ENCODE measurements at regions not wholly inside any gene's neighbourhood (a gene's known extent, or its start where the extent isn't known, plus 50 kb on each side); places are given as distances from the start of the nearest gene placed in this dataset.

- H4K20me1 ChIP-seq (ENCODE audit: control insufficient read depth, extremely low read depth, insufficient read depth, low read length), result no peaks in the 10 kb centered on the region
- no peak overlapping the region for H2AFZ ChIP-seq (ENCODE audit: low read length)
Measured at GRCh38 chr11:104279587-104279986, 115.6 kb upstream of the PDGFD start.

DNA sequence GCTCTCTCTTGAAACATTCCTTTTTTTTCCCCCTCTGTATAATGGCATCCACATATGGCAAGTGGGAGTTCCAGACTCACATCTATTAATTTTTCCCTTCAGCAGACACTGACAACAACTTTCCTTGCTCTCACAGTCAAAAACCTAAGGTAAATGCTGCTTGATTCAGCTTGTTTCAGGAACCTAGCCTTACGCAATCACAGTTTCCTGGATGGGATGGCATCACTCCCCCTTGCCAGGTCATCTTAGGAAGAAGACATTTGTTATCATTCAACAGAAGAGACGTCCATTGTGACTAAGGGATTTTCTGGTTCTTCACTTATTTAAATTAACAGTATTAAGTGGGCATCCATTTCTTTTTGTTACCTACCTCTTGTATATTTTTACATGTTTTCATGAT is 112.0 kb upstream of the PDGFD start:
- DNase-seq (ENCODE audit: low read depth in 2 of 2), result no peak
- Histone ChIP-seq H3K4me1 (ENCODE audit: control insufficient read depth, extremely low read depth, insufficient read depth, low read length) (no peaks in the 10 kb centered on the region), H3K4me3 (replicated peaks in 1 of 4; ENCODE audit: control extremely low read depth in 1 of 4, insufficient read depth in 1 of 4, low read depth in 3 of 4, low read length in 4 of 4) (no peak overlapping the region), H2AFZ (ENCODE audit: low read length) (no peak overlapping the region), H3K27me3 (ENCODE audit: control insufficient read depth, insufficient read depth, low read length) (no peaks in the 10 kb centered on the region), H3K27ac (ENCODE audit: insufficient read depth, low read length) (no peak overlapping the region), H3K36me3 (ENCODE audit: control insufficient read depth, insufficient read depth, low read length) (no peaks in the 10 kb centered on the region), H4K20me1 (ENCODE audit: control insufficient read depth, extremely low read depth, insufficient read depth, low read length) (no peaks in the 10 kb centered on the region), H3K4me2 (ENCODE audit: extremely low read depth, insufficient read depth, low read length) (no peak overlapping the region), H3K79me2 (ENCODE audit: control insufficient read depth, insufficient read depth, low read length) (no peaks in the 10 kb centered on the region), H3K9me3 (ENCODE audit: control insufficient read depth, insufficient read depth, low read depth, low read length) (no peaks in the 10 kb centered on the region), H3K9ac (ENCODE audit: insufficient read depth, low read length) (no peak overlapping the region)
- TF ChIP-seq EZH2 (IDR thresholded peaks at IDR 0.05; ENCODE audit: low read length, missing control alignments), result no peak
- TF ChIP-seq, protein P1, sequence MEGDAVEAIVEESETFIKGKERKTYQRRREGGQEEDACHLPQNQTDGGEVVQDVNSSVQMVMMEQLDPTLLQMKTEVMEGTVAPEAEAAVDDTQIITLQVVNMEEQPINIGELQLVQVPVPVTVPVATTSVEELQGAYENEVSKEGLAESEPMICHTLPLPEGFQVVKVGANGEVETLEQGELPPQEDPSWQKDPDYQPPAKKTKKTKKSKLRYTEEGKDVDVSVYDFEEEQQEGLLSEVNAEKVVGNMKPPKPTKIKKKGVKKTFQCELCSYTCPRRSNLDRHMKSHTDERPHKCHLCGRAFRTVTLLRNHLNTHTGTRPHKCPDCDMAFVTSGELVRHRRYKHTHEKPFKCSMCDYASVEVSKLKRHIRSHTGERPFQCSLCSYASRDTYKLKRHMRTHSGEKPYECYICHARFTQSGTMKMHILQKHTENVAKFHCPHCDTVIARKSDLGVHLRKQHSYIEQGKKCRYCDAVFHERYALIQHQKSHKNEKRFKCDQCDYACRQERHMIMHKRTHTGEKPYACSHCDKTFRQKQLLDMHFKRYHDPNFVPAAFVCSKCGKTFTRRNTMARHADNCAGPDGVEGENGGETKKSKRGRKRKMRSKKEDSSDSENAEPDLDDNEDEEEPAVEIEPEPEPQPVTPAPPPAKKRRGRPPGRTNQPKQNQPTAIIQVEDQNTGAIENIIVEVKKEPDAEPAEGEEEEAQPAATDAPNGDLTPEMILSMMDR (conservative IDR thresholded peaks at IDR 0.05 in 1 of 2, IDR thresholded peaks at IDR 0.05 in 1 of 2; ENCODE audit: low read depth in 1 of 2, low read length in 2 of 2), result no peak

More at GRCh38 chr11:104279587-104279986, 115.6 kb upstream of the PDGFD start:
- Histone ChIP-seq H3K79me2 (ENCODE audit: control insufficient read depth, insufficient read depth, low read length) (no peaks in the 10 kb centered on the region), H3K27me3 (ENCODE audit: control insufficient read depth, insufficient read depth, low read length) (no peaks in the 10 kb centered on the region), H3K4me2 (ENCODE audit: extremely low read depth, insufficient read depth, low read length) (no peak overlapping the region), H3K9me3 (ENCODE audit: control insufficient read depth, insufficient read depth, low read depth, low read length) (no peaks in the 10 kb centered on the region), H3K36me3 (ENCODE audit: control insufficient read depth, insufficient read depth, low read length) (no peaks in the 10 kb centered on the region), H3K9ac (ENCODE audit: insufficient read depth, low read length) (no peak overlapping the region), H3K4me3 (replicated peaks in 1 of 4; ENCODE audit: control extremely low read depth in 1 of 4, insufficient read depth in 1 of 4, low read depth in 3 of 4, low read length in 4 of 4) (no peak overlapping the region), H3K27ac (ENCODE audit: insufficient read depth, low read length) (no peak overlapping the region), H3K4me1 (ENCODE audit: control insufficient read depth, extremely low read depth, insufficient read depth, low read length) (no peaks in the 10 kb centered on the region)
- TF ChIP-seq, protein P1 (conservative IDR thresholded peaks at IDR 0.05 in 1 of 2, IDR thresholded peaks at IDR 0.05 in 1 of 2; ENCODE audit: low read depth in 1 of 2, low read length in 2 of 2), result no peak
- no peak for TF ChIP-seq EZH2 (IDR thresholded peaks at IDR 0.05; ENCODE audit: low read length, missing control alignments)
- DNase-seq (ENCODE audit: low read depth in 2 of 2), result no peak

DNA sequence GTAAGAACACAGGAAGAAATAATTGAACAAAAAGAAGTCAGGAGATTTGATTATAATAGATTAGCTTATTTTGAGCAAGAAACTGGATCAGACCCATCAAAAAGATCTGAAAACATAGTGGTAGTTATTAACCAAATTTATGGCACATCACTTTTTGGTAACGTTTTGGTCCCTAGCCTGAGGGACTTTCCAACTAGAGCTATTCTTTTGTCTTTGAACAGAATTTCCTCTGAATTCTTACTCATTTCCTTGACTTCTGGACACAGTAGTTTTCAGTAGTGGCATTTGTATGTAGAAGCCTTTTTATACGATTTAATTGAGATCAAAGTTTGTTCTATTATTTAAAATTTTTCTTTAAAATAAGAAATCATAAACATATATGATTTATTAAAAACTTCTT is 96.5 kb upstream of the PDGFD start:
- no peaks in the 10 kb centered on the region for H3K36me3 ChIP-seq (ENCODE audit: control insufficient read depth, insufficient read depth, low read length)
- H4K20me1 ChIP-seq (ENCODE audit: control insufficient read depth, extremely low read depth, insufficient read depth, low read length), result no peaks in the 10 kb centered on the region
- H3K4me1 ChIP-seq (ENCODE audit: control insufficient read depth, extremely low read depth, insufficient read depth, low read length), result no peaks in the 10 kb centered on the region
- H3K9ac ChIP-seq (ENCODE audit: insufficient read depth, low read length), result no peak overlapping the region
- no peak overlapping the region for H3K4me2 ChIP-seq (ENCODE audit: extremely low read depth, insufficient read depth, low read length)
- no peaks in the 10 kb centered on the region for H3K9me3 ChIP-seq (ENCODE audit: control insufficient read depth, insufficient read depth, low read depth, low read length)
- DNase-seq (ENCODE audit: low read depth in 2 of 2), result no peak
- H3K4me3 ChIP-seq (replicated peaks in 1 of 4; ENCODE audit: control extremely low read depth in 1 of 4, insufficient read depth in 1 of 4, low read depth in 3 of 4, low read length in 4 of 4), result no peak overlapping the region
- H2AFZ ChIP-seq (ENCODE audit: low read length), result no peak overlapping the region
- no peaks in the 10 kb centered on the region for H3K79me2 ChIP-seq (ENCODE audit: control insufficient read depth, insufficient read depth, low read length)
- H3K27ac ChIP-seq (ENCODE audit: insufficient read depth, low read length), result no peak overlapping the region
- no peaks in the 10 kb centered on the region for H3K27me3 ChIP-seq (ENCODE audit: control insufficient read depth, insufficient read depth, low read length)
- TF ChIP-seq, protein P1 (conservative IDR thresholded peaks at IDR 0.05 in 1 of 2, IDR thresholded peaks at IDR 0.05 in 1 of 2; ENCODE audit: low read depth in 1 of 2, low read length in 2 of 2), result no peak
- no peak for TF ChIP-seq EZH2 (IDR thresholded peaks at IDR 0.05; ENCODE audit: low read length, missing control alignments)
